Bronchial epithelial cell (primary cell): ENCODE measurements at regions not wholly inside any gene's neighbourhood (a gene's known extent, or its start where the extent isn't known, plus 50 kb on each side); places are given as distances from the start of the nearest gene placed in this dataset.

ENCODE experiments used
- DNase-seq: peaks from one replicate; pipeline ENCODE4 v3.0.0-alpha.2; 2010; ENCODE audit warnings: low read depth
- FAIRE-seq: peaks from 2 replicates; lab custom pipeline; 2011; peaks lifted over from hg19 to GRCh38; lab: Jason Lieb, UNC
- H3K27me3 ChIP-seq: 2 replicates; pipeline ENCODE4 v1.5.1; 2011; ENCODE audit warnings: low read length; ENCODE audit not compliant: control insufficient read depth, insufficient read depth
- H3K36me3 ChIP-seq: 2 replicates; pipeline ENCODE4 v1.5.1; 2011; ENCODE audit warnings: low read length; ENCODE audit not compliant: control insufficient read depth, insufficient read depth
- H3K4me3 ChIP-seq: 2 replicates; pipeline ENCODE4 v1.5.1; 2011; ENCODE audit warnings: mild to moderate bottlenecking, low read depth, low read length, control low read depth
- CTCF ChIP-seq: IDR thresholded peaks from 2 replicates; pipeline ENCODE4 v1.5.1; 2011; ENCODE audit warnings: mild to moderate bottlenecking, moderate library complexity, low read length, control low read depth, inconsistent platforms; ENCODE audit not compliant: insufficient read depth, severe bottlenecking

- Histone ChIP-seq H3K27me3 (no peaks in the 10 kb centered on the region), H3K4me3 (no peak overlapping the region), H3K36me3 (no peaks in the 10 kb centered on the region)
- no peak for TF ChIP-seq CTCF
- DNase-seq (peak; percentile 94), FAIRE-seq (peak; percentile 83)
Observed at GRCh38 chr1:78237364-78237916, 191.7 kb downstream of the GIPC2 start.

DNA sequence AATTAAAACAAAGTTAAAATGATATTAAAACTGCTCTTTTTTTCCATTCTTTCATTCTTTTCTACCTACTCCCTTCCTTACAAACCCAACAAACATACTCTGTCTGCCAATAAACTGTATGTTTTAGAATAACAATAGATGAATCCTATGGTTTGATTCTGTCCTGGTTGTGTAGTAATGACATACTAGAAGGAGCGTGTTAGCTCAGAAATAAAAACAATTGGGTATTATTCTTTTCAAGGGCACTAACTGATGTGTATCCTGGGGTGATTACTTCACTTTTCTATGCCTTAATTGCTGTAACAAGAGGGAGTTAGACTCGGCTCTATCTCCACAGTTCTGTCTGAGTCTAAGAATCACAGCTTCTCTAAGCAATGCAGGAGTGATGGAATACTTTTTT lies 194.4 kb downstream of the GIPC2 start:
- no peak for DNase-seq
- no peaks in the 10 kb centered on the region for H3K27me3 ChIP-seq
- FAIRE-seq, result no peak
- H3K4me3 ChIP-seq, result no peak overlapping the region
- H3K36me3 ChIP-seq, result no peaks in the 10 kb centered on the region
- no peak for TF ChIP-seq CTCF

DNA sequence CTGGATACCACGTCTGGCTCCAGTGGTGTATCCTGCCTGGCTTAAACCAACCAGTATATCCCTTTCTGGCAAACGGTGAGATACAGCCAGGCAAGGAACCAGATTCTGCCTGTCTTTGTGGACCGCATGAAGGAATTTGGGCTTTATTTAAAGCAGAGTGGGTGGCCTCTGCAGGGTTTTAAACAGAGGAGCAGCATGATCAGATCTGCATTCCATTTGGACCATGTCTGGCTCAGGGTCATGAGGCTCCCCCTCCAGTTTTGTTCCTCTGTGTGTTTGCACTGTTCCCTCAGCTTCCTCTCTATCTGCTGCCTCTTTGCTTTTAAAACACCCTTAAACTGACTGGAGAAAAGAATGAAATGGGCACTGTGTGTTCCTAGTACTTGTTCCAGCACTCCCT lies 195.0 kb downstream of the GIPC2 start:
- FAIRE-seq (no peak), DNase-seq (no peak)
- no peak for TF ChIP-seq CTCF
- Histone ChIP-seq H3K27me3 (no peaks in the 10 kb centered on the region), H3K36me3 (no peaks in the 10 kb centered on the region), H3K4me3 (no peak overlapping the region)

GRCh38 chr1:78247079-78247478 lies 201.3 kb downstream of the GIPC2 start:
- no peak for TF ChIP-seq CTCF
- FAIRE-seq (no peak), DNase-seq (no peak)
- Histone ChIP-seq H3K27me3 (no peaks in the 10 kb centered on the region), H3K4me3 (no peak overlapping the region), H3K36me3 (no peaks in the 10 kb centered on the region)

GRCh38 chr1:78250201-78250600 lies 204.4 kb downstream of the GIPC2 start:
- no peaks in the 10 kb centered on the region for H3K36me3 ChIP-seq
- H3K4me3 ChIP-seq, result no peak overlapping the region
- FAIRE-seq (no peak), DNase-seq (no peak)
- no peak for TF ChIP-seq CTCF
- no peaks in the 10 kb centered on the region for H3K27me3 ChIP-seq

DNA sequence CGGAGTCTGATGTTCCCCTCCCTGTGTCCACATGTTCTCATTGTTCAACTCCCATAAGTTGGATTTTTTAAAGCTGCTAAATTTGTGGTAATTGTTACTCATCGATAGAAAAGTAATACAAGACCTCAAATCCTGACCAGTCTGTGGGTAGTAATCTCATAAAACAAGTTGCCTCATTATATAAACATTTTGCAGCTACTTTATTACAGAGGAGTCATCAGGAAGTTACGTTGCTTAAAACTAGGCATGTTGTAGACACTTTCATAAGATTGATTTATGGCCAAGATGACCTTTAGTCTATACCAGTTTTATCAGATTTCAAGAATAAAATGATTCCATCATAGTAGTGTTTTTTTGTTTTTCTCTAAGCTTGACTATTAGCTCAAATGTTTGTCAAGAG lies 208.8 kb downstream of the GIPC2 start:
- Histone ChIP-seq H3K36me3 (no peaks in the 10 kb centered on the region), H3K27me3 (no peaks in the 10 kb centered on the region), H3K4me3 (no peak overlapping the region)
- no peak for TF ChIP-seq CTCF
- DNase-seq (peak; percentile 68), FAIRE-seq (no peak)
